DMS153 (cell line): ENCODE measurements at regions not wholly inside any gene's neighbourhood (a gene's known extent, or its start where the extent isn't known, plus 50 kb on each side); places are given as distances from the start of the nearest gene placed in this dataset.

ENCODE experiments used
- DNase-seq: peaks from one replicate; lab custom pipeline; 2025; lab: John Stamatoyannopoulos, UW

DNA sequence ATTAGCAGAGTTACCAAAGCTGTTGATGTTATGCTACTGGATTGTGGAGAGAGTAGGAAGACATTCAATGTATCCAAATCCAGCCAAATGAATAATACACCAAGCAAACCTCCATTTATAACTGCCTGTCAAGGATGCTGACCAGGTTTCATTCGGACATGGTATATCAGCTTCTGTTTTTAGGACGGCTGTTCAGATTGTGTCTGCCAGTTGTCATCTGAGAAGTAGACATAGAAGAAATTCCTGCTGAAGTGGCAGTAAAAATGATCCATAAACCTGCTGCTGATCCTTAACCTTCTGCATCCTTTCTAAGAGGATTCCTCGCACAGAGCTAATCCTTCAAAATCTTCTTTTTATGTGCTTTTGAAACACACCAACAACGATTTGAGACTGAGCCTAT, 663.6 kb upstream of the PLXNA2 start:
- DNase-seq, result no peak

DNA sequence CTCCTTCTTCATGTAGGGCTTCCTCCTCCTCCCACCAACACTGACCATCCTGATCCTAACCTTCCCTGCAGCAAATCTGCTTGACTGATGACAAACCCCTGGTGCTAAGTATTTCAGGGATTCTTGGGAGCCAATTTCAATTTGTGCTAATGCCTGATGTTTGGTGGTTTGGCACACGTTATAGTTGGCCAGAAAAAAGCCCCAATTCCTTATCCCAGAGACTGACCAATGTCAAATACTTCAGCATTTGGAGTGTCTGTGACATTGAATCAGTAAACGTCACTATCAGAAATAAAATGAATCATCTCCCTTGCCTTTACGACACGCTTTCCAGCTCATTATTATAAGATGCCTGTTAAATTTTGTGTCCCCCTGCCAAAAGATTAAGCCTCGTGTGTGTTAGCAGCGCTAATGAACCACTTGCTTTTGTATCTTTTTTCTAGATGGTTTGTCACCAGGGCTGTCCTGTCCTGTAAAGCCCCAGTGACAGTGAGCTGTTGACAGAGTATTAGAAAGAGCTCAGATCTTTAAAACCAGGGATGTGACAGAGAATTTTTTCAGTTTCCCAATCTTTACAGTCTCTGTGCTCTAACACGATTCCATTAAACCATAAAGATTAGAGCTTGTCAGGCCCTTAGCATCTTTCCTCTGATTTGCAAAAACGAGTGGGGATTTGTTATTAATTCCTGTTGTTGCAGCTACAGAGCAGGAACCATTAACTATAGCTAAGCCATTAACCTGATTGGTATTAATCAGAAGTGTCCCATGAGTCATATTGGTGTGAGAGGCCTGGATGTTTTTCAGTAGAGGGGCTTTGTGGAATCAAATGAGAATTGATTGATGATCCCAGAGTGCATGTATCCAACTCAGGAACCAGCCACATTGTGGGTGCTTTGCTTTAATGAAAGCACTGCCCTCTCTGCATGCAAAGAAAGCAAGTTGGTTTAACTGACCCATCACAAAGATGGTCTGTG, 665.1 kb upstream of the PLXNA2 start:
- DNase-seq, result no peak

DNA sequence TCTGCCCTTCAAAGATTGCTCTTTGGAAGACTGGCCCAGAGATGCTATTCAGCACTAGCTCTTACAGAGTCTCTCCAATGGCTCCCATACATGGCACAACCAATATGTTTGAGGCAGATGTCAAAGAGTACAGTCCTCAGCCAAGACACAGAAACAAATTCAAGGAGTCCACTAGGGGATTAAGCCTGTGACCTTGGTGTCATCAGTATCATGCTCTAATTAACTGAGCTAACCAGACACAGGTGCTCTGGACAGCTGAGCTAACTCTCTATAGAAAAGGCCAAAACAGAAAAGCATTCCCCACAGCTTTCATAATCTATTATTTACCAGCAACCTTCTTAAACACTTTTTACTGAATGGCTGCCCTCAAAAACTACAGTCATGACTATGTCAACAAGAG, 666.0 kb upstream of the PLXNA2 start:
- DNase-seq, result no peak

DNA sequence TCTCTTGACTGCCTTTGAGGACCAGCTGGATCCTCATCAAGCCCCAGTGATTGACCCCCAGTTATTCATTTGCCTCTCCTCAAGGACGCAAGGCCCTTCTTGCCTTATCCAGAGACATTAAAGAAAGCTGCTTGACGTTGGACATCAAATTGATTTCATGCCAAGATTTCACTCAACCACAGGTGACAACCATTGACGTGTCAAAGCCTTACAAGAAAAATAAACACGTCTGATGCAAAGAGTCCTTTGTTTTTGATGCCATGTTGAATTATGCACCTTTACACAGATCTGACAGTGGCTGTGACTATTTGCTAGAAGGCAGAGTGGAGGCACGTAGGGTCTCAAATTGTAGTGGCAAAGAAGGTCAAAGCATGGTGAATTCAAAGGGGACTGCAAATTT, 666.2 kb upstream of the CAMK1G start:
- no peak for DNase-seq

DNA sequence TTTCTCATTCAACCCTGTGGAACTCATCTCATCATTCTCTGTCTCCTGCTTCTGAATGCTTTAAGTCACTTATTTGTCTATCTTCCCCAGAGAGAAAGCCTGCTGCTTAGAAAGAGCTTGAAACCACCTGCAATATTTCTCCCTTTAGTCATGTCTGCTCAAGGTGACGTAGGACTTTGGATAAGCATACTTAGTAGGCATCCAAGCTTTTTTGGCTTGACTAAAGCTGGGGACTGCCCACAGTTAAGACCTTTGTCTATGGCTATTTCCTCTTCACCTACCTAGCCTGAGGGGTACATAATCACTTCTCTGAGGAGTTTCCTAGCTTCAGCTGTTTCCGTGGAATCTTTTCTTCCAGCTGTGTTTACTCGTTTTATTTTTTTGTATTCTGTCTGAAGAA, 665.8 kb upstream of the CAMK1G start:
- no peak for DNase-seq

DNA sequence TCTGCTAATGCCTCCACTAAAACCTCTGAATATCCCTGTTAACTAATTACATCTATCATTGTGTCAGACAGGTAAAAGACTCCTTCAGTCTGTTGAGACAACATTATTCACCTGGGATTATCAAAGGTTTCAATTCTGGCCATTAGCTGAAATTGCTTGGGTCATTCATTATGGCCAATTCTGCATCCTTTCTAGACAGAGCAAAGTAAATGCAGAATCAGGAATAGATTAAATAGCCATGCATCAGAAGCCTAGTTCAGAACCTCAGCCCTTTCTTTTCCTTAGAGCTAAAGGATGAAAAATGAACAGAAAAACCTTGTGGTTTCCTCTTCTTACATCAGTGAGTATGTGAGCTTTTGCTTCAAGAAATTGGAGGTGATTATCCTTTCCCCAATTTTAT, 665.4 kb upstream of the CAMK1G start:
- DNase-seq, result no peak

DNA sequence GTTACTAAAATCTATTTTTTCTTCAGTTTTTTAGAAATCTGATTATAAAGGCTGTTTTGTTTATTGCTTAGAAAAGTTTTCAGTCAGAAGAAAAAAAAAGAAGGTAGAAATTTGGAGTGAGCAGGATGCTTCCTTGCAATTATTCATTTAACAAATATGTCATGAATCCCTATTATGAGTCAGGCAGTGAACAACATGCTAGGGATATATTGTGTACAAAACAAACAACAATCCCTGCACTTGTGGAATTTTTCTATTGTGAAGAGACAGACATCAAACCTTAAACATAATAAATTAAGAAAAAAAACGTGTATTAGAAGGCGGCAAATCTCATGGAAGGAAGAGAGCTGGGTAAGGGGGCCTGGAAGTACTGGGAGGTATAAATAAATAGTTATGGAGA, 664.1 kb upstream of the CAMK1G start:
- DNase-seq, result no peak

DNA sequence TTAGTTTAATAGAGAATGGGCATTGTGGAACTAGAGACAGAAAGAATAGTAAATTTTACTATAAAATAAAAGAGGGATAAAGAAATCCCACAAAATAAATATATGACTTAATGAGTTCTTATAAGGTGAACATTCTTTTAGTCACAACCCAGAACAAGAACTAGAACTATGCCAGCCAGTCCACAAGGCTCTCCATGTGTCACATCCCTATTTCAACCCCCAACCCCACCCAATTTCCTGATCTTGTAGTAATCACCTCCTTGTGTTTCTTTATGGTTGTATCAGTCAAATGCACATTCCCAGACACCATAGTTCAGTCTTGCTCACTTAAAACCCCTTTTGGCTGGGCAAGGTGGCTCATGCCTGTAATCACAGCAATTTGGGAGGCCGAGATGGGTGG, 662.3 kb upstream of the CAMK1G start:
- DNase-seq, result no peak

DNA sequence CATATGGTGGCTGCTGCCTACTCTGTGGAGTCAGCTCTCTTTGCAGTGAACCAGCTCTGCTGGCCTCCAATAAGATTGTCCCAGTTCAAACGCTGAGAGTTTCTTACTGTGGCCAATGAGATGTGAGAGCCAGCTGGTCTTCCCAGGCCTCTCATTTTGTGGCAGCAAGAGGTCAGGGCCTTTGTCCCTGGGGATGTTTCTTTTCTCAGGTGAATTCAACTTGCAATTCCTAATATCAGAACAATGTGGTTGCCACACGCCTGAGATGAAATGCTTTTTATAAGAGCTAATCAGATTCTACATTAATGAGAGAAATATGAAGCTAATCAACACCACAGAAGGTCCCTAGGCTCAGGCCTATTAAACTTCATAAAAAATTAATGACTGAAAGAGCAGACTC, 660.1 kb upstream of the CAMK1G start:
- DNase-seq, result no peak

DNA sequence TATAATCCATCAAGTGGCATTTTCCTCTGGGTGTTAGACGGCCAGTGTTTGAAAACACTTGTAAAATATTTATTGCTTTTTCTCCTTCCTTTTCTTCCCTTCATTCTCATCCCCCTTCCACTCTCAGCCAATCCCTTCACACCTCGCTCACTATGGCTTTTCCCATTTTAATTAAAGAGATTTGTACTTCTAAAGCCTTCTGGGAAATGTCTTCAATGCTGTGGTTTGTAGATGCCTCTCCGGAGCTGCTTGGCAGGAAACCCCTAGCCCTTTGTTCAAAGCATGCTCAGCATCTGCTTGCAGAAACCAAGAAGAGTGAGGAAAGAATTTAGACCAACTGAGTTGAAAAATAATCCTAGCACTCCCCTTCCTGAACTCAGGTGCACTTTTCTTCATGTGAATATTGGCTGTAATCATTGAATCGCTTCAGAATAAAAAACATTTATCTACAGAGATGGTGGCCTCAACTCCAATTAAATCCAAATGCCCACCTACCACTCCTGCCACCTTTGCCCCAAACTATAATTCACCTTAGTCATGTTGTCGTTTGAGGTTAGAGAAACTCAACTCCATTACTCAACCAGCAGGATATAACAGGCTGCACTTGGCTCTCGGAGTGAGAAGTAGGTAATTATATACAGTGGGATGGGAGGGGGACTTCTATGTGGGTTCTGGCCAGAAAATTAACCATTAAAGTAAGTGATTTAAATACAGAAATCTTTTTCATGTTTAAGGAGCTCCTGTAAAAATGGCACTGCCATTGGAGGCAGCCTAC, 659.4 kb upstream of the CAMK1G start:
- no peak for DNase-seq

DNA sequence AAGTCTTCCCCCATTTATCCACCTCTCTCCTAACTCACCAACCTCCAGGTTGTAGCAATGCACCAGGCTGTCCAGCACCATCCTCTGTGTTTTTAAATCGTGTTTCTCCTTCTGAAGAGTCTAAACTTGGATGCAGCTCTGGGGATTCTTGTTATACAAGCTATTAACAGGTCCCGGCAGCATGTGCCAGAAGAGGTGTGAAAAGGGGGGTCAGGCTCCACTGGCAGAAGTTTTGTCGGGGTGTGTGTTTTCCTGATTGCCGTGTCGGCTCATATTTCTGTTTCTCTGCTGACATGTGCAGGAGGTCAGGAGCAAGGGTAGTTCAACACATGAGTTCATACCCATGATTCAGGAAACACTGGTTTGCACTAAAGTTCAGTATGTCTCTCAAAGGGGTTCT, 658.6 kb upstream of the CAMK1G start:
- no peak for DNase-seq

DNA sequence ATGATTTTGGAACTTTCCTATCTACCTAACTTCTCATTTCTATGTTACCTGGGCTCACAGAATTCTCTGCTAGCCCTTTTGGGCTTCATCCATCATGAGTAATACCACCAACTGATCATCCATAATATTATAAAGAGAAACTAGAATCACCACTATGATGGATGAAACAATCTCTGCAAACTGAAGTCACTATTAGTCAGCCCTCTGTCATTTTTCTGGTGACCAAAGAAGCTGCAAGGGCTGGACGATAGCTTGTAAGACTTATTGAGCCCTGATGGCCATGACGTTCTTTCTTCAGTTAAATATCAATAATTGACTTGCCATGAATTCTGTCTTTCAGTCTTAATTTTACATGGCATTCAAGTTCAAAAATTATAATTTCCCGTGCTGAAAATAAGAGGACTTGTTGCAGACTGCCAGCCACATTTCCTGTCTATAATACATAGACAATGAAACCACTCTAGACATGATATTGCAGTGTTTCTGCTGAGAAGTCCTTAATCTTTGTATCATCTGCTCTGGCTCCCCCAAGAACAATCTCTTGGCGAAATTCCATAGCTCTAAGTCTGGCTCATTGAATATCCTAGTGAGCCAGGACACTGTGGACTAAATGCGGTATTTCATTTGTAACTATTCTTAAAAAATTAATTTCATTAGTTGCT, 655.0 kb upstream of the CAMK1G start:
- DNase-seq, result no peak

DNA sequence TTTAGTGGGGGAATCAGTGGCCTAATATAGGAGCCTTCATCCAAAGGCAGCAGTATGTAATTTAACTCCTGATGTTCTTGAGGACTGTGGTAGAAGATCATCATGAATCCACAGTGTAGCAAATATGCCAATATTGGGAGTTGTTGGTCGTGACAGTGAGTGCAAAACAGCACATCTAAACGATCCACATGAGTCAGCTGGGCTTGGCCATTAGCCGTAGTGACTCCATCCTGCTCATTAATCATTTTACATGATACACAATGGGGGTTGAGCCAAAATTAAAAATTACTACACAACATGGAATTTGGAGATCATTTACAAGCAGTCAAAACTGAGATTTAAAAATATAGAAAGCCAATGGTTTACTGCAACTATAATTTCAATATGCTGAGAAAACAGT, 653.9 kb upstream of the CAMK1G start:
- no peak for DNase-seq

DNA sequence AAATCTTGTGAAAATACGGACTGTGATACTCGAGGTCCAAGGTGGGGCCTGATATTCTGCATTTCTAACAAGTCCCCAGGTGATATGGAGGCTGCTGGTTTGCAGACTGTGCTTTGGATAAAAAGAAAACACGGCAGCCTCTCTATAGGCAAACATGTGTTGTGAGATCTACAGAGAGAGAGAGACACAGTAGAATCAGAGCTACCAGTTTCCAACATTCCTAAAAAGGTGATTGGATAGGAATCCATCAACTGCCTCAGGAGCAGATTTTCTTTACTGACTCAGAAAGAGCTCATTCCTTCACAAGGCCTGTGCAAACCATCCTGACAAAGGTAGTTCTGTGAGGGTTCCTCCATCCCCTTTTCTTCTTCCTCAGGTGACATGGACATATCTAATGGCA, 651.6 kb upstream of the CAMK1G start:
- no peak for DNase-seq

DNA sequence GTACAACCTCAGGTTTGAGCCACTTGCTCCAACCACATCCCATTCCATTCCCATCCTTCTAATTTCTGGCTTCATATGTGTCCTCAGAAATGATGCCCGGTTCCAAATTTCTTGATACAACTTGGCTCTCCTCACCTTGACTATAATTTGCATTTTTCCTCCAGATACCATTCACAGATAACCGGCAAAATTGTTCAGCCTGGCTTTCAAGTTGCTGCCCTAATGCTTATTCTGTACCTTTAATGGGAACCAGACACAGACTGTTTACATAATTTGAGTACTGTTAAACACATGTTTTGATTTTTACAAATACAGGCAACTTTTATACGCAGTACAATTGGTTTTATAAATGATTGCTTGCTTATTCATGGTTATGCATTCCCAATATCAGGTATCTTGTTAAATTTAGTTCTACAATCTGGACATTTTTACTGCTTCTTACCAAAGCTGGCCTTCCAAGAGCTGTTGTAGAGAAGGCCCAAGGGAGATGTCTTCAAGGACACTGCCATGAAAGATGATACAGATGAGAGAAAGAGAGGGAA, 649.5 kb upstream of the CAMK1G start:
- DNase-seq, result no peak

DNA sequence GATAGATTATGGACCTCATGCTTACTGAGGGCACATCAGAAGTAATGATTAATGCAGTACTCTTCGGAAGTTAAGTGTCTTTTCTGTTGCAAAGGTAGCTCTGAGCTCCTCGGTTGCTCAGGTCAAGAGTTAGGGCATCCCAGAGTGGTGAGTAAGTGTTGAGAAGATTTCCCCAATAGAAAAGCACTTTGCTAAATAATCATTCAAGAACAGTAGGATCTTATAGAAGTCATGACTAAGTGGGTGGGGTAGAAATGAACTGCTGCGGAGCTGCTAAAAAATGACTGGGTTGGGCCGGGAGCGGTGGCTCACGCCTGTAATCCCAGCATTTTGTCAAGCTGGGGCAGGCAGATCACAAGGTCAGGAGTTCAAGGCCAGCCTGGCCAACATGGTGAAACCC, 648.6 kb upstream of the CAMK1G start:
- no peak for DNase-seq

DNA sequence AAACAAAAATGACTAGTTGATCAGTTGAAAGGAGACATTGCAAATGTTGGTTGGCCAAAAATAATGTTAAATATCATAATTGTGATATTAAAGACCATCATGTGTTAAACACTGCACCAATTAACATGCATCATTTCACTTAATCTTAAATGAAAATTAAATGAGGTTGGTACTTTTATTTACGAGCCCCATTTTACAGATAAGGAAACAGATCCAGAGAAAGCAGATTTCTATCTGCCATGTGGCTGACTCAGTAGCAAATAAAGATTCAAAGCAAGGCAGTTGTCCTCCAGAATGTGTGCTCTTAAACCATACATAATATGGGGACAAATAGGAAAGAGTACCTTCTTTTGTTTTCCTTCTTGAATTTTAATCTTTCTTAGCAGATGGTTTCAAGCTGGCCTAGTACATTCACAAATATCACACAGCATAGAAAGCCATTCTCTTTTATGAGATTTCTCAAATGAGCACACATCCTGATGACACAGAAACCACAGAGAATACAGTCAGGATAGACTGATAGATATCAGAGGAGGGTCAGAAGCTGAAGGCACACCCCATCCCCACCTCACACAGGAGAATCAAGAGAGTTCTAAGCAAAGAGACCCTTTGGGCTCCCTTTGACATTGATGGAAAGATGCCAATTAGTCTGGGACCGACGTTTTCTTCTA, 647.9 kb upstream of the CAMK1G start:
- DNase-seq, result no peak

DNA sequence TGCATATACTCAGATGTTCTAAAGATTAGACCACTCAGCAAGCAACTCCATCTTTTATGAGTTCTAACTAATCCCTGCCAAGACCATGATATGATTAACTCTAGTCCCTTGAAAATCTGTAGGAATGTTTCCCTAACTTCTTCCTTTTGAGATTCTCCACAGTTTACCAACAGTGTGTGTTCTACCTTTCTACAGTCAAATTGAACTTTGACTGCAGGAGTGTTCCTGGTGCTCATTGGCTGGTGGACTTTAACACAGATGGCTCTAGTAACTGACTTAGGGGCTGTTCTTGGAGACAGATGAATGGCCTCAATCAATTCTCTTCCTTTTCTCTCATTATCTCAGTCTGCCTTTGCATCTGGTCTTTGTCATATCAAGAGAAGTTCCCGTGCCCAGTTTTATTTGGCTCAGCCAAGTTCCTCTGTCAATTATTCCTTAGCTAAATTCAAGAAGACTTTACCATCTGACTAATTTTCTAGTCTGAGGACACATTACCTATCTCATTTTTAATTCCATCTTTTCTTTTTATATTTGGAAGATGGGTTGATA, 643.9 kb upstream of the CAMK1G start:
- no peak for DNase-seq

DNA sequence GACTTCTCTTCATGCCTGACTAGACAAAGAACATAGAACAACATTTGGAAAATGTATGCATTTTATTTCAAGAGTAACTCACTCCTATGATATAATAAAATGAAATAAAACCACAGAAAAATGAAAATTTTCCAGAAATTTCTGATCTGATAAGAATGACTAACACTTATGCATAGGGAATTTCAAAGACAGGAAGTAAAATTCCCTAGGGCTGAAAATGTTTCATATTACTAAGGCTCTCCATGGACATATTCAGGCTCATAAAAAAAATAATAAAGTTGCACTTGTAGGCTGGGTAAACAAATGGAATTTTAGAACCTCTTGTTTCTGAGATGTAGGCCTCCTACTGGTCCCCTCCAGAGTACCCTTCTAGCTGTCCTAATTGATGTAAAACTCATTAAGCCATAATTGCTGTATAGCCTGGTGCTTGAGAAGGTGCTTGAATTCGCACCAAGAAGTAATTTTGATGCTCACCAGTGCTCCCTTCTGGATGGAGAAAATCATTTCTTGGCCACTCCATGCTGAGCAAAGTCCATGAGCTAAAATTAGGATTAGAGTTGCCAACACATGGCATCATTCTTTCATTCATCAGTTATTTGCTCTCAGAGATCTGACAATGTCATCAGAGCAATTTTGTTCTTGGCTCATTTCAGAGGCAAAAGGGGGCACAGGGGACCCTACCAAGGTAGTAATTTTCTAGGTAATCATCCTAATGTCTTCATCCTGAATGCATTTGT, 641.0 kb upstream of the CAMK1G start:
- DNase-seq, result no peak

DNA sequence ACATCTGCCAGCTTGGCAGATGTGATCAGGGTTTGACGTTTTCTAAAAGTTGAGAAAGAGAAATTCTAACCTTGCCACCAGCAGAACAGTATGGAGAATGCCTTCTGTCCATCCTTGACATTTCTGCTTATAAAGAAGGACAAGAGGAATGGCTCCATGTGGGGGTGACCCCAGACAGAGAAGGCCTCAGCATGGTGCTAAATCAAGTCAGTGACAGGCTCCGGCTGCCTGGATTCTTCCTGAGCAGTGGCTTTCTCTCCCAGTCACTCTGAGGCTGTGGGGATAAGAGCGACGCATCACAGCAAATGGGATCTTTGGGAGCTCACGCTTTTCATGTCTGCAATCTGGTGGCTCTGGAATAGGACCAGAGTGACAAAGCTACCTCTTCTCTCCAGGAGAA, 640.2 kb upstream of the CAMK1G start:
- DNase-seq, result no peak

DNA sequence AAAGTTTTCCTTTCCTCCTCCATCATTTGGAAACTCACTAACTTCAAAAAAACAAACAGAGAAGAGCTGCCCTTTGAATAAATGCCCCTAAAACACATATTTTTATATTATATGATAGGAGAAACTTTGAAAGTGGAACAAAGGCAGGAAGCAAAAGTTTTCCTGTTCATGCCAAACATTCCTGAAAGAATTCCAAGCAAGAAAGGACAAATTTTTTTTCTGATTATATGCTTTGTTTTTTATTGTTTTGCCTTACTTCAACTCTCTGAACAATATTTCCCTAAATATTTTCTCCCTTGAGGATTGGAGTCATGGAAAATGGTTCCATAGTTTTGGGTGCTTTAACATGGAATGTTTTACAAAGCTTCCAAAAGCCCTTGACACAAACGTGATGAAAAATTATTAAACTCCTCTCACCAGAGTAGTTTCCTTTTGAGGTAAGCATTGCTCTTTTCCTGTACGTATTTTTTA, 638.5 kb upstream of the CAMK1G start:
- DNase-seq, result no peak
